Upper lobe of left lung (tissue), 4 donors: ENCODE measurements at regions not wholly inside any gene's neighbourhood (a gene's known extent, or its start where the extent isn't known, plus 50 kb on each side); places are given as distances from the start of the nearest gene placed in this dataset.

Experiments
- CTCF ChIP-seq, 6 experiments: fragments of 450-650 bp in 4 of 6; fragments of 200-600 bp in 2 of 6; sonication (generic) in 2 of 6; IDR thresholded peaks; one replicate each; pipeline ENCODE4 v1.5.1; 2016 to 2019; ENCODE audit warnings: antibody characterized with exemption in 6 of 6
- EP300 ChIP-seq, 4 donors: sonication (generic); formaldehyde crosslinking; IDR thresholded peaks; one replicate each; pipeline ENCODE4 v1.5.1; 2017; ENCODE audit warnings: antibody characterized with exemption in 4 of 4, control low read depth in 2 of 4

GRCh38 chr4:30208731-30209435 lies 511.3 kb upstream of the PCDH7 start:
- TF ChIP-seq CTCF (IDR thresholded peaks at IDR 0.05) (no peak), EP300 (IDR thresholded peaks at IDR 0.05) (no peak)
